ENCODE measurements at regions not wholly inside any gene's neighbourhood (a gene's known extent, or its start where the extent isn't known, plus 50 kb on each side); places are given as distances from the start of the nearest gene placed in this dataset.

DNA sequence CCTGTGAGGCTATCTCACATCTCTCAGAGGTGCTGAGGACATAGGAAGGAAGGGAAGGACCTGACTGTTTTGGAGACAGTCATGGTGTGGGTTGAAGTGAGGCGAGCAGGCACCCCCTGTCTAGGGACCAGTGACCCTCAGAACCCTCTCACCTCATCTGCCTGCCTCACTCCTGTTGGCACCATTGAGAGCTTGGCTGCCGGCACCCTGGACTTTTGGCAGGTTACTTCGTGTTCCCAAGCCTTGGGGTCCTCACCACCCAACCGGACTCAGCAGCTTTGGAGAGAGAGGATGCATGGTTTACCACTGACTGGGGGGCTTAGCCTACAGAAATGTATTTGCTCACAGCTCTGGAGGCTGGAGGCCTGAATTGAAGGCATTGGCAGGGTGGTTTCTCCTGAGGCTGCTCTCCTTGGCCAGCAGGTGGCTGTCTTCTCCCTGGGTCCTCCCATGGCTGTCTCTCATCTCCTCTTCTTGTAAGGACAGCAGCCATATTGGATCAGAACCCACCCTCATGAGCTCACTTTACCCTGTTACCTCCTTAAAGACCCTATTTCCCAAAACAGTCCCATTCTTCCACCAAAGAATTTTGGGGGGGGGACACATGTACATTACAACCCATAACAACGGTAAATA lies 142.0 kb downstream of the TSN start:
- TF ChIP-seq CHD1 (IDR thresholded peaks at IDR 0.05; ENCODE audit: low read depth, low read length), result no peak
- TF ChIP-seq MAFK (IDR thresholded peaks at IDR 0.05; ENCODE audit: low read depth, low read length), result no peak
